Mucosa of descending colon (tissue), 3 donors: ENCODE measurements at regions not wholly inside any gene's neighbourhood (a gene's known extent, or its start where the extent isn't known, plus 50 kb on each side); places are given as distances from the start of the nearest gene placed in this dataset.

Experiments
- ATAC-seq: fragments of 200-7000 bp; cut with Tn5 transposase; one replicate; pipeline ENCODE4 v1.9.1; 2020; ENCODE audit warnings: mild to moderate bottlenecking, moderate library complexity
- DNase-seq, 3 donors: peaks; one replicate each; pipeline ENCODE4 v3.0.0-alpha.2; 2020
- H3K36me3 ChIP-seq: fragments of 200-600 bp; one replicate; pipeline ENCODE4 v1.8.0; 2021; ENCODE audit warnings: low read depth, mild to moderate bottlenecking
- H3K4me1 ChIP-seq: fragments of 200-600 bp; one replicate; pipeline ENCODE4 v1.8.0; 2021; ENCODE audit warnings: low read depth, mild to moderate bottlenecking
- H3K4me3 ChIP-seq: fragments of 200-600 bp; one replicate; pipeline ENCODE4 v1.8.0; 2021; ENCODE audit warnings: mild to moderate bottlenecking
- H3K9me3 ChIP-seq: fragments of 200-600 bp; one replicate; pipeline ENCODE4 v1.8.0; 2021; ENCODE audit warnings: mild to moderate bottlenecking
- CTCF ChIP-seq: fragments of 200-600 bp; IDR thresholded peaks from one replicate; pipeline ENCODE4 v1.8.0; 2022; ENCODE audit warnings: antibody characterized with exemption, mild to moderate bottlenecking
- intact Hi-C, 2 donors: fragments of 100-400 bp; cut with DNase I in 1 of 2; cut with micrococcal nuclease in 1 of 2; formaldehyde crosslinking; loops; one replicate each; pipeline versions ENCODE4 v1.11.0 to v1.11.1; 2022; cut with DNase I, micrococcal nuclease
- donor health status: DM: no; HTN: no; CAD: no; lungs with moderate emphysema.
- donor health status: DM: no; HTN: no; CAD: no.
- donor health status: DM: no; HTN: yes; CAD: no.

GRCh38 chr9:79057576-79057975, 514.2 kb upstream of the TLE4 start:
- intact Hi-C loops = no loop called here
- no peak overlapping the region for H3K4me3 ChIP-seq
- no peaks in the 10 kb centered on the region for H3K9me3 ChIP-seq
- no peak for ATAC-seq
- no peaks in the 10 kb centered on the region for H3K36me3 ChIP-seq
- TF ChIP-seq CTCF = no peak
- no peak for DNase-seq
- H3K4me1 ChIP-seq = no peaks in the 10 kb centered on the region

GRCh38 chr9:79060766-79061165, 511.0 kb upstream of the TLE4 start:
- no peak for TF ChIP-seq CTCF
- DNase-seq (no peak), ATAC-seq (no peak)
- no peaks in the 10 kb centered on the region for H3K4me1 ChIP-seq
- no peak overlapping the region for H3K4me3 ChIP-seq
- no peaks in the 10 kb centered on the region for H3K9me3 ChIP-seq
- intact Hi-C loops = no loop called here
- no peaks in the 10 kb centered on the region for H3K36me3 ChIP-seq

- ATAC-seq (no peak), DNase-seq (no peak)
- Histone ChIP-seq H3K36me3 (no peaks in the 10 kb centered on the region), H3K4me3 (no peak overlapping the region), H3K4me1 (no peaks in the 10 kb centered on the region), H3K9me3 (no peaks in the 10 kb centered on the region)
- no peak for TF ChIP-seq CTCF
- intact Hi-C loops = no loop called here
Measured at GRCh38 chr9:79061752-79062616, 509.8 kb upstream of the TLE4 start.

DNA sequence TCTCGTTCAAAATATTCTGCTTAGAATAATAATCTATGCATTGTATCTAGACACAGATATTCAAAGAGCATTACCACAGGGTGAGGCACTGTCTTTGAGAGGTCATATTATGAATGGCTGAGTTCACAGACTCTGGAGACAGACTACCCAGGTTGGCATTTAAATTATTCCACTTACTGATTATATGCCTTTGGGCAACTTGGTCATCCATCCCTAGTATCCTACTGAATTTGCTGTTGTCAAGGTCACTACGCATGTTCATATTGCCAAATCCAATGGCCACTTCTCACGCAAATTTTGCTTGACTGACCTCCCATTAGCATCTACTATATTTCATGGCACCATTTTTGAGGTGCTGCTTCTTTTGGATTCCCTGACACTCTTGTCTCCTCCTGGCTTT, 498.6 kb upstream of the TLE4 start:
- TF ChIP-seq CTCF = no peak
- Histone ChIP-seq H3K4me1 (no peaks in the 10 kb centered on the region), H3K4me3 (no peak overlapping the region), H3K9me3 (no peaks in the 10 kb centered on the region), H3K36me3 (no peaks in the 10 kb centered on the region)
- intact Hi-C loops = no loop called here
- no peak for DNase-seq
- ATAC-seq = no peak

DNA sequence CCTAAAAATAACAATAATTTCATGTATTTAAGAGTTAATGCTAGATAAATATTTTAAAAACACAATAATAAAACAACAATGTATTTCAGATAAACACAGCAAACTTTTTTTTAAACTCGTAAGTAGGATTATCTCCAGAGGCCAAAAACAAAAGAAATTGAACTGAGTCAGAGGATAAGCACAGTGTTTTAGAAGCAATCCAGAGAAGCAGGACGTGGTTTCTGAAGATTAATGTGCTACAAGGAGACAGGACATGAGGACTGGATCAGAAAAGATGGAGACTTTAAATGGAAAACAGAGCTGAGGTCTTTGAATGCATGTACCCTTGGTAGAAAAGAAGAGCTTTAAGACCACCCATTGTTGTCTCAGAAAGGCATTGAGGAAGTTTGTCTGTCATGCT, 491.2 kb upstream of the TLE4 start:
- intact Hi-C loops = no loop called here
- TF ChIP-seq CTCF = no peak
- Histone ChIP-seq H3K4me3 (no peak overlapping the region), H3K36me3 (no peaks in the 10 kb centered on the region), H3K9me3 (peaks cover 7% of the 10 kb centered on the region), H3K4me1 (no peaks in the 10 kb centered on the region)
- no peak for ATAC-seq
- no peak for DNase-seq
